IMR-90 (cell line): ENCODE measurements at regions not wholly inside any gene's neighbourhood (a gene's known extent, or its start where the extent isn't known, plus 50 kb on each side); places are given as distances from the start of the nearest gene placed in this dataset.

Source experiments
- ATAC-seq: fragments of 200-7000 bp; cut with Tn5 transposase; 2 replicates; pipeline ENCODE4 v1.9.1; 2020; ENCODE audit warnings: low read depth, mild to moderate bottlenecking, moderate library complexity
- BruUV-seq: library from RNA; stranded (reverse); fragments of 400-500 nt; replicated peaks from 2 replicates; lab custom pipeline; 2021; lab: Mats Ljungman, UMichigan
- CTCF ChIA-PET: fragments of 300-600 bp; formaldehyde crosslinking; extraction: SDS; loops from one replicate; lab custom pipeline; 2021; ENCODE audit warnings: antibody characterized with exemption; lab: Yijun Ruan, JAX
- POLR2A ChIA-PET: fragments of 300-600 bp; sonication (Branson Sonifier 250); formaldehyde crosslinking; loops from one replicate; lab custom pipeline; 2022; ENCODE audit warnings: antibody characterized with exemption; ENCODE audit not compliant: unreplicated experiment; lab: Charles Lee
- DNase-seq: peaks from one replicate; pipeline ENCODE4 v3.0.0; 2013
- H2AFZ ChIP-seq: replicated peaks from 2 replicates; pipeline ENCODE3; 2013; ENCODE audit warnings: low read length, mild to moderate bottlenecking; ENCODE audit not compliant: poor library complexity
- H2AK5ac ChIP-seq: 2 replicates; pipeline ENCODE4 v1.6.1; 2013; ENCODE audit warnings: low read depth, low read length, inconsistent platforms
- H2AK9ac ChIP-seq: replicated peaks from 2 replicates; pipeline ENCODE3; 2013; ENCODE audit warnings: mild to moderate bottlenecking, low read depth, low read length, moderate library complexity; ENCODE audit not compliant: poor library complexity
- H2BK120ac ChIP-seq: 2 replicates; pipeline ENCODE4 v1.6.1; 2013; ENCODE audit warnings: low read depth, low read length, inconsistent platforms
- H2BK15ac ChIP-seq: 3 replicates; pipeline ENCODE4 v1.6.1; 2013; ENCODE audit warnings: low read depth, low read length, inconsistent platforms
- H2BK20ac ChIP-seq: 2 replicates; pipeline ENCODE4 v1.6.1; 2013; ENCODE audit warnings: low read depth, mild to moderate bottlenecking, inconsistent platforms, low read length, moderate library complexity
- H2BK5ac ChIP-seq: 2 replicates; pipeline ENCODE4 v1.6.1; 2013; ENCODE audit warnings: mild to moderate bottlenecking, low read depth, low read length, inconsistent platforms; ENCODE audit not compliant: poor library complexity, severe bottlenecking
- H3K14ac ChIP-seq: replicated peaks from 2 replicates; pipeline ENCODE4 v1.6.1; 2013; ENCODE audit warnings: low read depth, low read length, inconsistent platforms
- H3K18ac ChIP-seq: 2 replicates; pipeline ENCODE4 v1.6.1; 2013; ENCODE audit warnings: low read depth, low read length, control low read depth
- H3K23ac ChIP-seq: 2 replicates; pipeline ENCODE4 v1.6.1; 2013; ENCODE audit warnings: low read depth, low read length, inconsistent platforms
- H3K27ac ChIP-seq: 2 replicates; pipeline ENCODE4 v1.5.1; 2013; ENCODE audit warnings: mild to moderate bottlenecking, control low read depth, low read length; ENCODE audit not compliant: insufficient read depth
- H3K27me3 ChIP-seq: 2 replicates; pipeline ENCODE4 v1.6.1; 2013; ENCODE audit warnings: low read length; ENCODE audit not compliant: control insufficient read depth, insufficient read depth
- H3K36me3 ChIP-seq: 2 replicates; pipeline ENCODE4 v1.6.1; 2013; ENCODE audit warnings: low read length, mixed read lengths; ENCODE audit not compliant: control insufficient read depth, insufficient read depth
- H3K4ac ChIP-seq: 2 replicates; pipeline ENCODE4 v1.6.1; 2013; ENCODE audit warnings: low read depth, low read length, inconsistent platforms
- H3K4me1 ChIP-seq: 2 replicates; pipeline ENCODE4 v1.6.1; 2013; ENCODE audit warnings: low read length, mixed read lengths; ENCODE audit not compliant: control insufficient read depth, insufficient read depth
- H3K4me2 ChIP-seq: 2 replicates; pipeline ENCODE4 v1.6.1; 2013; ENCODE audit warnings: low read depth, mild to moderate bottlenecking, control low read depth, low read length, moderate library complexity
- H3K4me3 ChIP-seq: 2 replicates; pipeline ENCODE4 v1.5.1; 2013; ENCODE audit warnings: low read depth, mild to moderate bottlenecking, control low read depth, low read length, moderate library complexity; ENCODE audit not compliant: insufficient read depth
- H3K56ac ChIP-seq: 2 replicates; pipeline ENCODE4 v1.6.1; 2013; ENCODE audit warnings: low read length, inconsistent platforms; ENCODE audit not compliant: insufficient read depth; ENCODE audit errors: extremely low read depth
- H3K79me1 ChIP-seq, 2 experiments: 2 replicates each; pipeline ENCODE4 v1.6.1; 2013; ENCODE audit warnings: low read length in 2 of 2, inconsistent platforms in 1 of 2, low read depth in 1 of 2
- H3K9ac ChIP-seq: 2 replicates; pipeline ENCODE4 v1.6.1; 2013; ENCODE audit warnings: low read depth, low read length, control low read depth
- H3K9me1 ChIP-seq: 2 replicates; pipeline ENCODE4 v1.6.1; 2013; ENCODE audit warnings: low read length, inconsistent platforms; ENCODE audit not compliant: insufficient read depth
- H3K9me3 ChIP-seq: 2 replicates; pipeline ENCODE4 v1.6.1; 2013; ENCODE audit warnings: low read length; ENCODE audit not compliant: control insufficient read depth, insufficient read depth
- H4K20me1 ChIP-seq: 2 replicates; pipeline ENCODE4 v1.6.1; 2013; ENCODE audit warnings: low read length, inconsistent platforms; ENCODE audit not compliant: insufficient read depth
- H4K5ac ChIP-seq: 2 replicates; pipeline ENCODE4 v1.6.1; 2013; ENCODE audit warnings: mild to moderate bottlenecking, low read depth, low read length, control low read depth
- H4K8ac ChIP-seq, 2 experiments: 2 replicates each; pipeline ENCODE4 v1.6.1; 2013; ENCODE audit warnings: low read depth in 2 of 2, low read length in 2 of 2, control low read depth in 1 of 2, inconsistent platforms in 1 of 2
- H4K91ac ChIP-seq: 2 replicates; pipeline ENCODE4 v1.6.1; 2013; ENCODE audit warnings: low read depth, low read length, inconsistent platforms; ENCODE audit not compliant: insufficient read depth
- FOS ChIP-seq: fragments of 150-350 bp; IDR thresholded peaks from 2 replicates; pipeline ENCODE4 v1.6.1; 2016; ENCODE audit warnings: low read depth, low read length
- WGBS, 2 experiments: methylation state at CpG; one replicate each; pipeline versions ENCODE4 v1.1.5 to v1.1.7; 2013; ENCODE audit warnings: missing lambda C conversion rate in 2 of 2; ENCODE audit not compliant: insufficient read length in 1 of 2; ENCODE audit errors: extremely low coverage in 2 of 2; 5-methylcytosine and 5-hydroxymethylcytosine counted together
- dilution Hi-C: fragments of 300-500 bp; cut with HindIII; formaldehyde crosslinking; loops from one replicate; pipeline ENCODE4 v1.14.3; 2018; ENCODE audit warnings: low sequenced_read_pairs; ENCODE audit not compliant: unreplicated experiment
- in situ Hi-C: fragments of 300-500 bp; cut with MboI; formaldehyde crosslinking; loops from 3 replicates; pipeline ENCODE4 v1.14.3; 2019; ENCODE audit warnings: low sequenced_read_pairs, inconsistent platforms, mixed read lengths
- intact Hi-C: fragments of 100-400 bp; cut with micrococcal nuclease; formaldehyde crosslinking; loops from 2 replicates; pipeline ENCODE4 v1.10.0; 2022

GRCh38 chr17:83170571-83171260, 91.3 kb downstream of the METRNL start:
- Histone ChIP-seq H3K9ac (no peak overlapping the region), H3K4me2 (no peak overlapping the region), H3K23ac (no peak overlapping the region), H2AK9ac (peak overlapping the region; percentile 65), H2BK5ac (no peak overlapping the region), H2BK15ac (no peak overlapping the region), H4K20me1 (peaks cover 4% of the 10 kb centered on the region; the same call in 1 of the 2 replicates), H3K9me3 (peaks cover 2% of the 10 kb centered on the region), H2BK20ac (no peak overlapping the region), H3K9me1 (no peaks in the 10 kb centered on the region), H3K56ac (no peak overlapping the region), H3K27ac (no peak overlapping the region), H3K14ac (no peak overlapping the region), H2AFZ (no peak overlapping the region), H3K79me1 (no peaks in the 10 kb centered on the region), H3K36me3 (no peaks in the 10 kb centered on the region), H4K91ac (no peak overlapping the region), H3K4me1 (no peaks in the 10 kb centered on the region; the same call in 1 of the 2 replicates), H2AK5ac (no peak overlapping the region), H4K5ac (no peak overlapping the region), H3K4me3 (no peak overlapping the region), H2BK120ac (no peak overlapping the region), H3K27me3 (peaks cover 28% of the 10 kb centered on the region), H3K18ac (no peak overlapping the region), H3K4ac (no peak overlapping the region), H4K8ac (no peak overlapping the region)
- BruUV-seq, result no TSS peak
- POLR2A ChIA-PET, result no interaction called here
- intact Hi-C loops, result no loop called here
- no peak for TF ChIP-seq FOS
- CTCF ChIA-PET, result no interaction called here
- 78% methylated on average over 3 of the region's 9 CpGs; no CpG with 5 or more reads in 1 of the 2 experiments for WGBS, 2 experiments
- in situ Hi-C loops, result no loop called here
- no peak for ATAC-seq
- DNase-seq, result no peak
- dilution Hi-C loops, result no loop called here
